ENCODE measurements at regions not wholly inside any gene's neighbourhood (a gene's known extent, or its start where the extent isn't known, plus 50 kb on each side); places are given as distances from the start of the nearest gene placed in this dataset.

DNA sequence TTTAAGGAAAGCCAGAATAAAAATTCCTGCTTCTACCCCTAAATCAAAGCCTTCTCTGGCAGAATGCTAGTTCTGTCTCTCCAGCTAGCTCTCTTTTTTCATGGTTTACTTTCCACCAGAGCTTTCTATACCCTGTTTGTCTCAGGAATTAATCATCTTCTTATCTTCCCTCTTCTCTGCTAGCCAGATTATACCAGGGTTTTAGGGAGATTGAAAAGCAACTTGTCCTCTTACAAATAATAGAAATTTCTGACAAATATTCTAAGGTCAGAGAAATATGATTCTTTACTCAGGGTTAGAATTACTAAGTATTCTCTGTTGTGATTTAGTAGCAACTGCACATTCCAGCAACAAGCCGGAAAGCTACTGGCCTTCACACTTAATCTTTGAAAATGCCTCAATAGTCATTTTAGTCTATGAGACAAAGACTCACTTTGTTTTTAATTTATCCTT is 166.4 kb downstream of the TANC2 start:
- DNase-seq (ENCODE audit: low spot score), result no peak

DNA sequence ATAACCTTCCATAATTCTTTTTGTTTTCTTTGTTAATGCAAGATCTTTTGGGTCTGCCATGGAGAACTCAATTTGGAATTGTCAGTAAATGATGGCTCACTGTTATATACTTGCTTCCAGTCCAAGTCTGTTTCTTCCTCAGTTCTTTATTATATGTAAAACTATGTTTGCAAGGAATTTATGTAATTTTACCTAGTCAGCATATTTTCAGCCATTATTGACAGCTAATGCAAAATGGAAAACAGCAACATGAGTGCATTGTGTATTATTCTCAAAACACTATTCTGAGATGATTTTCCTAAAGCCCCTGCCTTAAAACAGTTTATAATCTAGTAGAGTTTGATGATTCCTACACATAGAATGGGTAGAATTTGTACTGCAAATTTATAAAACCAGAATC is 167.5 kb downstream of the TANC2 start:
- no peak for DNase-seq (ENCODE audit: low spot score)

DNA sequence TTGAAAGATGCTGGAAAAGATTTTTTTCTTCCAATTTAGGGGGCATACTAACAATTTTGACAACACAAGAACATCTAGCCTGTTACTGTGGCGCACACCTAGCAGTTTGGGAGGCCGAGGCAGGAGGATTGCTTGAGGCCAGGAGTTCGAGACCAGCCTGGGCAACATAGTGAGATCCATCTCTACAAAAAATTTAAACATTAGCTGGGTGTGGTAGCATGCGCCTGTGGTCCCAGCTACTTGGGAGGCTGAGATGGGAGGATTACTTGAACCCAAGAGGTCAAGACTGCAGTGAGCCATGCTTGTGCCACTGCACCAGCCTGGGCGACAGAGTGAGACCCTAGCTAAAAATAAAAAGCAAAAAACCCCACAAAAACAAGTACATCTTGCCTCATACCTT is 168.8 kb downstream of the TANC2 start:
- DNase-seq (ENCODE audit: low spot score), result no peak

DNA sequence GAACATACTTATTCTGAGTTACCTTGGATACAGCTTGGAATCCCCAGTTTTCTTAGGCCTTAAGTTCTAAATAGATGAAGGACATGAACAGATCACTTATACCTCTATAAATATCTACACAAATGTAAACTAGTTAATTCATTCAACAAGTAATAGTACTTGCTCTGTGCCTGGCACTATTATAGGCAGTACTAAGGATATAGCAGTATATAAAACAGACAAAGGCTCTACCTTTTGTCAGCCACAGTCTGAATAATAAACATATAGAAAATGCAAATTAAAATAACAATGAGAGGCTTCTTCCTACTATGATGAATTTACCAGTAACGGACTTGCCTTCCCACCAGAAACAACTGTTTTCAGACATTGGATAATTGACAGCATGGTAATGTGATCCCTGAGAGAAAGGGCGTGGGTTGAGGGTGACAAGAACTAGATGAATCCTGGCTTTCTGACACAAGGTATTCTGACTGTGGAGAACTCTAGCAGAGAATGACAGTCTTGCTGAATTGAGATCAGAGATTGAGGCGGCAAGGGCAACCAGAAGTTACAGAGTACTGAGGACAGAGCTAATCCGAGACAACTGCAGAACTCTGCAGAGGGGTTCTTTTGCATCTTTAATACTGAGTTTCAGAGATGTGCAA is 170.5 kb downstream of the TANC2 start:
- no peak for DNase-seq (ENCODE audit: low spot score)

DNA sequence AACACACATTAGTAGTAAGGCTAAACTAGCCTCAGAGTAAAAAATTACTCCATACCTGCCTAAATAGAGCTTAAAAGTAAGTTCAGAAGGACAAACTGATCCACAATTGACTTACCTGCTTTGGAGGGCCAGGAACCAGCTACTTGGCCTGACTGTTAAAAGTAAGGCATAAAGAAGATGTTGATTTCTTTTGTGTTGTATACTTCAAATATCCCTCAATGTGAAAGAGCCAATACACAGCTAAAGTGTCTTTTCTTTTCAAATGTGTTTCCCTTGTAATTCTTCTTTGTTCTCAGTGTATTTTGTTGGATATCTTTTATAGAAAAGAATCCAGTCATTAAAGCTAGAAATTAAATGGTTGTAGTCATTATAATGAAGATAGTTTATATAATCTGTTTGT is 171.1 kb downstream of the TANC2 start:
- no peak for DNase-seq (ENCODE audit: low spot score)

DNA sequence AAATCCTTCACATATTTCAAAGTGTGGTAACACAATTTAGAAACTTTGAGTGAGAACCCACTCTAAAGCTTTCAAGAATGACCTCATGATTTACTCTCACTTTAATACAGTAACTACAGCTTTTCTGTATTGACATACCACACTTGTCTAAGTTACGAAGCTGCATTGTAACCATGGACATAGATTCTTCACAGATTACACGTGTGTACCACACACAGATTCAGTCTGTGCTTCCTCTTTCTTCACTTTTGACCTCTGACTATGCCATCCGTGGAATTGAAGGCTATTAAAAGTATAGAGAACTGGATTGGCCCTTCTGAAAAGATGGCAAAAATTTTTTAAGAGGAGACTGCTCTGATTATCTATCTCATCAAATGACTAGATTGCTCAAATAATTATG is 172.7 kb downstream of the TANC2 start:
- no peak for DNase-seq (ENCODE audit: low spot score)

DNA sequence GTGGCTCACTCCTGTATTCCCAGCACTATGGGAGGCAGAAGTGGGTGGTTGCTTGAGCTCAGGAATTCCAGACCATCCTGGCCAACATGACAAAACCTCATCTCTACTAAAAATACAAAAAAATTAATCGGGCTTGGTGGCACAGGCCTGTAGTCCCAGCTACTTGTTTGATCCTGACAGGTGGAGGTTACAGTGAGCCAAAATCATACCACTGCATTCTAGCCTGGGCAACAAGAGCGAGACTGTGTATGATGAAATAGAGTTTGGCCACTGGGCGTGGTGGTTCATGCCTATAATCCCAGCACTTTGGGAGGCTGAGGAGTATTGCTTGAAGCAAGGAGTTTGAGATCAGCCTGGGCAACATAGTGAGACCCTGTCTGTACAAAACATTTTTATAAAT is 173.3 kb downstream of the TANC2 start:
- DNase-seq (ENCODE audit: low spot score), result no peak

DNA sequence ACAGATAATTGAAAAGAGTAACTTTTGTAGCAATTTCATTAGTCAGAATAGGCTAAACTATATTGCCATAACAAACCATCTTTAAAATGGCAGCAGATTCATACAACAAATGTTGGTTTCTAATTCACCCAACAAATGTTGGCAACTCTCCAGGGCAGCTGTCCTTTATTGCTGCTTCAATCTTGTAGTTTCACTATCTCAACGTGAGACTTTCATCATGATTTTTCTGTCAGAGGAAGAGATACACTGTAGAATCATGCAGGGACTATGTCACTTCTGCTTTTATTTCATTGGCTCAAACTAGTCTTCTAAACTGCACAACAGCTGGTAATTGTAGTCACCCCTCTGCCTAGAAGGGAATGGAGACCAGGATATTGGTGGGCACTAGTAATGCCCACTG is 174.2 kb downstream of the TANC2 start:
- no peak for DNase-seq (ENCODE audit: low spot score)

DNA sequence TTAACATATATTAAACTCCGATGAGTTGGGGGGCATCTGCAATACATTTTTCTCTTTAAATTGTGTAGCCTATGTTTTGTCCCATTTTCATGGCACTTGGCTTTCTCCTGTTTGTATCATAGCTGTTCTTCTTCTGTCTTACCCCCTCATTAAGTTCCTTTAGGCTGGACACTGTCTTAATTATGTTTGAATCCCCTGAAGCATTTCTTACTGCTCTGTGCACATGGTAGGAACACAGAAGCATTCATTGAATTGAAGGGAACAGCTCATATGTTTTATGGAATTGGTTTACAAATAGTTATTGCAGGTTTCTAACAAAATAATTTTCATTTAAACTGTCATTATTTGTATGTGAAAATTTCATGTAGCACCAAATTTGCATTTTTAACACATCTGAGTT is 176.8 kb downstream of the TANC2 start:
- no peak for DNase-seq (ENCODE audit: low spot score)

DNA sequence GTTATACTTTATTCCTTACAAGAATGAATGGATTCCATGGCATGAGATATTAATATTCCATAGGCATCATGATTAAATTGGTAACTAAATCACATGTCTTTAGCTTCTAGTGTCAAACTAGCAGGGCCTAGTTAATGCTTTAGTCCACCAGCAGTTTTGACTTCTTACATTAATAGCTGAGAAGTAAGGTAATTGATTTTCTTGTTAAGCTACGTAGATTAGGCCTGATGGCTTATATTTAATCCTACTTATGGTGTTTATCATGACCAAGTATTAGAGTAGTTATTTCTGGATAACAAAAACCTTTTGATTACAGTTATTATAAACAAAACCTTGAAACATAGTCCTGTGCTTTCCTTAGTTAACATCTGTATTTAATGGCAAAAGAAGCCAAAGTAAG is 184.5 kb downstream of the TANC2 start:
- peak; percentile 52 for DNase-seq (ENCODE audit: low spot score)

DNA sequence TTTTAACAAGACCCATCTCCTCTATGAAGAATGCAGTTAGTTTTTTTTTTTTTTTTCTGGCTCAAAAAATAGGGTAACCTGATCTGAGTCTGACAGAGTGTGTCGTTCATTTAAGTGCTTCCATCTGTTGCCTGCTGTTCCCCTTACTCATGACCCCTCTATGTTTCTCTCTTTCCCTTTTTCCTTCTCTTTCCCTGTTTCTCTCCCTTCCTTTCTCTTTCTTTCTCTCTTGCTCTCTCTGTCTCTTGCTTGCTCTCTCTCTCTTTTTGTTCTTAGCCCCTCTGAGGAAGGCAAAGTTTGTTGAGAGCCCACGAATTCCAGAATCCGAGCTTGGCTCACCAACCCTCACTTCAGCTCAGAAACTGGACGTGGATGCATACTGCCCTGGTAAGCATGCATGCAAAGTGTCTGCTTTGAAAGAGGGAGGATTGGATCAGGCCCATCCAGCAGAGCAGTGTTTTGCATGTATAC is 185.0 kb downstream of the TANC2 start:
- peak; percentile 37 for DNase-seq (ENCODE audit: low spot score)

DNA sequence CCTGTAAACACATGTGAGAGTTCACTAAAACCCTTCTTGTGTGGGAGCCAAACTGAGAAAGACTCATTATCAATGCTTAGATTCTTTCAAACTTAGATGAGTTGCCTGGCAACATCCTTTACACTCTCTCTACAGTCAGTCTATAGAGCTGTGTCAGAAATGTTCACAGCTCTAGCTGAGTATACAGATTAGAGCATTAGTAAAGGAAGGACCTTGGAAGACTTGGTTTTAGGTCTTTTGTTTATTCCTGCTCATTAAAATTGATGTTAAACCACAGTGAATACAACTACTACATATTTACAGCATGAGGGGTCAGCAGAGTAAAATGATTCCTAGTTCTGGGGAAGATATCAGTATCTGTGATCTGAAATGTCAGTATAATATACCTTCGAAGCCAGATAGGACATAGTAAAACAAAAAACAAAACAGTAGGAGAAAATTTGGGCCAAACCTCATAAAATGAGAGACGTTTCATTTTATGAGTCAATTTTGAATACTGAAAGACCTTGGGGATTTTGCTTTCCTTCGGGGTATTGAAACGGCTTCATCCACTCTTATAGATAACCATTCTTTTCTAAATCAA is 186.0 kb downstream of the TANC2 start:
- no peak for DNase-seq (ENCODE audit: low spot score)

DNA sequence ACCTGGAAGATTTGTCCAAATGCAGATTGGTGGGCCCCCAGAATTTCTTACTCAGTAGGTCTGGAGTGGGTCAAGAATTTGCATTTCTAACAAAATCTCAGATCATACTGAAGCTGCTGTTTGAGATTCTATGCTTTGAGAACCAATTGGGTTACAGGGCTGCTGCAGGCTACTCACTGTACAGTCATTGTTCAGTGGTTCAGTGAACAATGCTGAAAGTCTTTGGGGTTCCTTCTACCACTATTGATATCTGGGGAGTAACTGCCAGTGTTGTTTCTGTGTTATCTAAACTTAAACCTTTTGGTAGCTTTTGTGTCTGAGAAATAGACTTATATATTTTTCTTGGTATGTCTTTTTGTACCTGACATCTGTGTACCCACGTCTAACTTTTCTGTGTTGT is 187.5 kb downstream of the TANC2 start:
- no peak for DNase-seq (ENCODE audit: low spot score)

DNA sequence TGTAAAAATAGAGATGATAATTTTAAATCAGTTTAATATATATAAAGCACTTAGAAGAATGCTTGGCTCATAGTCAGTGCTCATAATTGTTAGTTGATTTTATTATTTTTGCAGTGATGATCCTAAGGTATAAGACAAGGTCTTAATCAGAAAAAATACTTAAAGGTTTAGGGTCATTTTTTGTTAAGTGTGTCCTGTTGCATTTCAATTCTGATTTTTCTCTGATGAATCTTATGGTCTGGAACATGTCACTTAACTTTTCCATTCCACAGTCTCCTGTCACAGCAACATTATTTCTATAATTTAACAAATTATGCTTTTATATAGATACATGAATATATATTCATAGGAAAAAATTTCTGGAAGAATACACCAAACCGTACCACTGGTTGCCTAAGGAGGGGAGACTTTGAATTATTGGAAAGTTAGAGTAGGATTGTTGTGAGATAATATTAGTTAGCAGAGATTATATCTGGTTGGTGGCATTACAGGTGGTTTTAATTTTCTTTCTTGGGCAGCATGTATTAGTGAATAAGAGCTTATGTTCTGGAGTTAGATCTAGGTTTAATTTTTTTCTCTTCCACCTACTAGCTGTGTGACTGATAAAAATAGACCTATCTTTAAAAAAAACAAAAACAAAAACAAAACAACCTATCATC is 188.7 kb downstream of the TANC2 start:
- DNase-seq (ENCODE audit: low spot score), result no peak

DNA sequence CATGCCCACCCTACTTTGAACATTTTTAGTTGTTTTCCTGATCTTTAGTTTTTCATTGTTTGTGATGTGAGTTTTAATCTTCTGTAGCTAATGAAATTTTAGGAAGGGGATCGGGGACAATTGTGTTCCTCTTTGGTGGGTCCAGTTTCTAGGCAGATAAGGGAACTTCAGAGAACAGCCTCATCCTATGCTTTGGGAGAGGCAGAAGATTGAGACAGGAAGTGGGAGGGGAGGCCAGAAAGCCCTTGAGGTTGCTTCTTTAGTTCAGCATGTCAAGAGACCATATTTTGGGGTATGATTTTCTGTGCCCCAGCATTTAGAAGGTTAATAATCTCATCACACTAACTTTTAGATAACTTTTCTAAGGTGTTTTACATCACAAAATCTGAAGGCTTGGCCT is 191.0 kb downstream of the TANC2 start:
- DNase-seq (ENCODE audit: low spot score), result no peak

DNA sequence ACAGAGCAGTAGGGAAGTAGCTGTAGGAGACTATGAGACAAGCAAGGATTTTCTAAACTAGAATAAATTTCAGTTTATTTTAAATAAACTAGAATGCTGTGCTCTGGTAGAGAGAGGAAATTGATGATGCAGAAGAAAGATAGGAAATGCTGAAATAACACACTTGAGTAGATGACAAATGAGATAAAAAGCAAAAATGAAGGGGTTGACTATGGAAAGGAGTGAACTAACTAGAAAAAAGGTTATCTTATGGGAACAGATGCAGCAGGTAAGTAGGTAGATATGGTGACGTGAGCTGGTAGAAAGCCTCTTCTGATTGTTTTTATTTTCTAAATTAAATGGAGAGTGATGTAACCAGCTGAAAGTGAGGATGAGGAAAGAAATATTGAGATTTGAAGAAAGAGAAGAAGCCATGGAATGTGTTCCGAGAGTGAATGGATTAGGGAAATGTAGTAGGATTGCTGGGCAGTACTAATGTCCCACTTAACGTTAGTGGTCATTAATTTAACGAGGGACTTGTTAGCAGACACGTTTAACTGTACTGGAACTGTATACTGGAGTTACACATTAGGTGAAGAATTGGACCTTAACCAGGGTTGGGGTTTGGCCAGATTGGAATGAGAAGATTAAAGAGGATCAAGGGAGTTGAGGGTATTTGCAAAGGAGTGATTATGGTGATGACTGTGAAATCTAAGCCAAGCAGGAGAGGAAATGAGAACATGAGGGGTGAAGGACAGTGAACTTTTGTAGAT is 196.5 kb downstream of the TANC2 start:
- peak; percentile 52 for DNase-seq (ENCODE audit: low spot score)

DNA sequence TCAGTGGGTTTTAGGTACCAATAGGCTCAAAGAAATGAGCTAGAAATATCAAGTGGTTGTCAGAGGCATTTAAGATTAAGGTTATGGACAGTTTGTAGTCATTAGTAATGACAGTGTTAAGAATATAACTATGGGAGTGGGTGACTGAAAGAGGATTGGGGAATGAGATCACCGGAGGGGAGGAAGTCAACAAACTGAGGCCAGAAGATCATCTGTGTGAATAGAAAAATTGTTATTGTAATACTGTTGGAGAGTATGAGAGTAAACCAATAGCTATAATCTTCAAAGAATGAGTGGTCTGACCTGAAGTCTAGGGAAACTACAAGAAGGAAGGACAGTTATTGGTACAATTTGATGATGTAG is 197.1 kb downstream of the TANC2 start:
- no peak for DNase-seq (ENCODE audit: low spot score)

DNA sequence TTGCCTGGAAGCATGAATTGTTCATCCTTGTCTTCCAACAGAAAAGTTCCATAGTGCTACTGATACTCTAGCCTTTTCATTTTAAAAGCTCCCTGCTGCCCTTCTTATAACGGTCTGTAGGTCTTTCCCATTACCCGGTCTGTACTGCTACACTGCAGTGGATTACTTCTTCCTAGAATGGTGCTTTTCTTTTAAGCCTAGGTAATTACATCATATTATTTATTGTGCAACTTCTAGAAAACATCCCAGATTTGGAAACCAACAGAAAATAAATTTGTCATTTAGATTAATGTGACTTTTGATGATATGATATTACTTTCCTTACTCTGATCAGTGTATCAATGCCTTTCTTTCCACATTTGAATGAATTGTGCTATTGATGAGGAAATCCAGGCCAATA is 199.4 kb downstream of the TANC2 start:
- DNase-seq (ENCODE audit: low spot score), result no peak

DNA sequence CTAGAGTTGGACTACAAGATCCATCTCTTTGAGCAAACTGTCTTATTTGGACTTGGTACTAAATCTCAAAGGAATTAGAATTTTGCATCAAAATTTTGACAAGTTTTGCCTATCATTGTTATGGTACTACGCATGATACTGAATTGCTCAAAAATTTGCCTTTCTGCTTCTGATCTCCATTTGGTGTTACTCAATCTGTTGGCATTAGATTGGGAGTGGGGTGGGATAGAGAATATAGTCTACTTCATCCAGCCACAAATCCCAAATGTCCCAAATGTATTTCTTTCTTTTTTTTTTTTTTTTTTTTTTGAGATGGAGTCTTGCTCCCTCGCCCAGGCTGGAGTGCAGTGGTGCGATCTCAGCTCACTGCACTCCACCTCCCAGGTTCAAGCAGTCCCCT is 204.8 kb downstream of the TANC2 start:
- DNase-seq (ENCODE audit: low spot score), result no peak

DNA sequence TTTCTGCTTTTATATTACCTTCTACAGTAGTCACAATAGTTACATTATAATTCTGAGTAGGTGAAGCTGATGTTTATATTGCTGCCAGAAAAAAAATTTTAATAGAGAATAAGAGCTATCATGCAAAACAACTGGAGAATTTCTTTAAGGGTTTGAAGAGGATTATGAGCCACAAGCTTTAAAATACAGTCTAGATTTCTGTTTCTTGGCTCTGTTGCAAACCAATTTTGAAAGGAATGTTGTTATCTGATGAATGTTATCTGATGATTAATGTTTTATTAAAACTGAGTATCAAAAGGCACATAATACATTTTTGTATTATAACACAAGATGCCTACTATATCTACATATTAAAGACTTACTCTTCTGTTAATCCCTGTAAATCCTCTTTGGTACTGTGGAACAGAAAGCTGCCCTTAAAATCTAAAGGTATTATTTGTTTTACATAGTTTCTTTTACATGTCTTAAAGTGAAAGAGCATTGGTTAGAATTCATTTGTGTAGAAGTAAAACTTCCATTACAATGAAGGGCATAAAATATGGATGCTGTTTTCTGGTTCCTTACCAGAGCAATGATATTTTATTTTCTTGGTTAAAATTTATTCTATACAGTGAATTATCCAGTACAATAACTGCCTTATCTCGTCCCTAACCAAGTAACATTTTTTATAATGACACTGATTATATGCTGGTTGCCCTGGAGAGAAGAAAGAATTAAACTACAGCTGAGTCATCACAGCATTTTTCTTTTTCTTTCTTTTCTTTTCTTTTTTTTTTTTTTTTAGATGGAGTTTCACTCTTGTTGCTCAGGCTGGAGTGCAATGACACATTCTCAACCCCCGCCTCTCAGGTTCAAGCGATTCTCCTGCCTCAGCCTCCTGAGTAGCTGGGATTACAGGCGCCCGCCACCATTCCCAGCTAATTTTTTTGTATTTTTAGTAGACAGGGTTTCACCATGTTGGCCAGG is 205.7 kb downstream of the TANC2 start:
- DNase-seq (ENCODE audit: low spot score), result no peak

DNA sequence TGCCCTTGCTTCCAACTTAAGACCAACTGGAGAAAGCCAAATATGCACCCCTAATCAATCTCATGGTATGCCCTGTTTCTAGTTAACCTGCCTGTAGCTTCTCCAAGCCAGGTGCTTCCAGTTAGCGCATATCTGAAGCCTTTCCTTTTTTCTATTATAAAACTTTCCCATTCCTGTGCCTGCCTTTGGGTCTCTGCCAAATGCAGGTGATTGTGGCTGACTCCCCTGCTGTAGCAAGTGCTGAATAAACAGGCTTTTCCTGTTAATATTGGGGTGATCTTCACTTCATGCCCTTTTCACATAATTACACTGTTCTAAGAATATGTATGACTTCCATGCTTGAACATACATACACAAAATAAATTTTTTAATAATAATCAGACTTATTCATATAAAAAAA is 207.4 kb downstream of the TANC2 start:
- no peak for DNase-seq (ENCODE audit: low spot score)

DNA sequence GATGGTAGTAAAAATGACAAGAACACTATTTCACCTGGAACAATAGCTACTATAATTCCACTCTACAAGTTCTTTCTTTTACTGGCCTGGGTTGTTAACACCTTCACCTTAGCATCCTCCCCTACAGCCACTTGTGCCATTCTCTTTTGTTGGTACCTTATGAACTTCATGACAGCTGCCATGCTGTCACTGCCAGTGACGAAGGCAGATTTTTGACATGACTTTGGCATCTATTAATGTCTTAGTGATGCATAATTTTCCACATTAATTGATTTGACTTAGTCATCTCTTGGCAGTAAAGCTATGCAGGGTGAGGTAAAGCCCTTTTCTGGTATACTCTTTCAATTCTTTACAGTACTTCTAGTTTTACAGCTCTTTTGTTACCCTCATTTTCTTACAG is 207.9 kb downstream of the TANC2 start:
- DNase-seq (ENCODE audit: low spot score), result no peak

Data from D341Med (cell line).